ENCODE measurements at regions not wholly inside any gene's neighbourhood (a gene's known extent, or its start where the extent isn't known, plus 50 kb on each side); places are given as distances from the start of the nearest gene placed in this dataset.

DNA sequence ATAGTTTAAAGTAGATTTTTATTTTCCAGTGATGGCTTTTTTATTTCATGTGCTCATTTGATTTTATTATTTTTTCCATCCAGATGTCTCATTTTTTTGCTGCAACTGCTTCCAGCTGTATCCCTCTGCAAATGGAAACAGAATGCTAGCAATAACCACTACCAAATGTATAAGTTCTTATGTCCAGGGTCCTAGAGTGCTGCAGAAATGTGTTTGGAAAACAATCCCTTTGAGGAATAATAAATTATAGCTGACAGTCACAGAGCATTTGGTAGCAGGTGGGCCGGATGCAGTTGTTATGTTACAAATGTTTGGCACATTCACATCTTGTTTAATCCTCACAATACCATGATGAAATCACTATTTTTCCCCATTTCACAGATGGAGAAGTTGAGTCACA lies 300.7 kb upstream of the PDGFD start:
- TF ChIP-seq, protein P1, sequence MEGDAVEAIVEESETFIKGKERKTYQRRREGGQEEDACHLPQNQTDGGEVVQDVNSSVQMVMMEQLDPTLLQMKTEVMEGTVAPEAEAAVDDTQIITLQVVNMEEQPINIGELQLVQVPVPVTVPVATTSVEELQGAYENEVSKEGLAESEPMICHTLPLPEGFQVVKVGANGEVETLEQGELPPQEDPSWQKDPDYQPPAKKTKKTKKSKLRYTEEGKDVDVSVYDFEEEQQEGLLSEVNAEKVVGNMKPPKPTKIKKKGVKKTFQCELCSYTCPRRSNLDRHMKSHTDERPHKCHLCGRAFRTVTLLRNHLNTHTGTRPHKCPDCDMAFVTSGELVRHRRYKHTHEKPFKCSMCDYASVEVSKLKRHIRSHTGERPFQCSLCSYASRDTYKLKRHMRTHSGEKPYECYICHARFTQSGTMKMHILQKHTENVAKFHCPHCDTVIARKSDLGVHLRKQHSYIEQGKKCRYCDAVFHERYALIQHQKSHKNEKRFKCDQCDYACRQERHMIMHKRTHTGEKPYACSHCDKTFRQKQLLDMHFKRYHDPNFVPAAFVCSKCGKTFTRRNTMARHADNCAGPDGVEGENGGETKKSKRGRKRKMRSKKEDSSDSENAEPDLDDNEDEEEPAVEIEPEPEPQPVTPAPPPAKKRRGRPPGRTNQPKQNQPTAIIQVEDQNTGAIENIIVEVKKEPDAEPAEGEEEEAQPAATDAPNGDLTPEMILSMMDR (IDR thresholded peaks at IDR 0.05; ENCODE audit: insufficient read depth, low read depth, low read length, missing control alignments), result no peak
- no peak overlapping the region for H3K4me3 ChIP-seq (ENCODE audit: low read length)
- DNase-seq (ENCODE audit: low read depth), result no peak

- peak; percentile 66 for DNase-seq (ENCODE audit: low read depth)
- TF ChIP-seq, protein P1 (IDR thresholded peaks at IDR 0.05; ENCODE audit: insufficient read depth, low read depth, low read length, missing control alignments), result no peak
- H3K4me3 ChIP-seq (ENCODE audit: low read length), result no peak overlapping the region
Observed at GRCh38 chr11:104462341-104462740, 298.4 kb upstream of the PDGFD start.

GRCh38 chr11:104451197-104451893 lies 287.4 kb upstream of the PDGFD start:
- peak; percentile 29 for DNase-seq (ENCODE audit: low read depth)
- TF ChIP-seq, protein P1 (IDR thresholded peaks at IDR 0.05; ENCODE audit: insufficient read depth, low read depth, low read length, missing control alignments), result no peak
- no peak overlapping the region for H3K4me3 ChIP-seq (ENCODE audit: low read length)

DNA sequence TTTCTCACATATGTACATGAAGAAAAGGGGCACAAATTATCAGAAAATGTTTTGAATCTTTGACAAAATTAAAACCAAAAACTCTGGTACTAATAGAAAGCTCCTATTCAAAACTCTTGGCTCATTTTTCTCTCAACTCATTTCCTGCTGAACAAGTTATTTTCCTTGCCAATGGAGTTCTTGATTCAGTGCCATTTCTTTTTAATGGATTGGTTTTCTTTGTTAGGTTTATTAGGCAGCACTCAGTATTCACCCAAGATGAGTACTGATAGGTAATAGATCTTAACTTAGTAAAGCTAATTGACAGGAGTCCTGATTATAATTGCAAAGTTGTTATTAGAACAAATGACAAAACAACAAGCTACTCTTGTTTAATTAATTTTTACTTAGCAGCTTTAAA lies 279.4 kb upstream of the PDGFD start:
- DNase-seq (ENCODE audit: low read depth), result peak; percentile 43
- H3K4me3 ChIP-seq (ENCODE audit: low read length), result no peak overlapping the region
- TF ChIP-seq, protein P1 (IDR thresholded peaks at IDR 0.05; ENCODE audit: insufficient read depth, low read depth, low read length, missing control alignments), result no peak

DNA sequence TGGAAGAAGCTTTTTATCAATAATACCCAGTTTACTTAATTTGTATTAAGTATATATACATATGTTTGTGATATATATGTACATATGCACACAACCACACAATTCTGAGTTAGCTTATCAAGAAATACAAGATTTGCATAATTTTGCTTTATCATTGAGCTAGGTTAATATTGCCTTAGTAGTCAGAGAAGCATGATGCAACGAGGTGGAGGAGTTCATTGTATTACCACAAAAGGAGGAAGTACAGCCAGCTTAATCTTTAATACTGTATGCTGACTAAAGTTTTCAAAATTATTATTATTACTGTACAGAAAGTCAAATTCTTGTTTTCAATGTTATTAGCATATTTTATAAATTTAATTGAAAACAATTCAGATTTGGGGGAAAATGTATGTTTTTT lies 278.4 kb upstream of the PDGFD start:
- peak; percentile 78 for DNase-seq (ENCODE audit: low read depth)
- TF ChIP-seq, protein P1 (IDR thresholded peaks at IDR 0.05; ENCODE audit: insufficient read depth, low read depth, low read length, missing control alignments), result no peak
- no peak overlapping the region for H3K4me3 ChIP-seq (ENCODE audit: low read length)

DNA sequence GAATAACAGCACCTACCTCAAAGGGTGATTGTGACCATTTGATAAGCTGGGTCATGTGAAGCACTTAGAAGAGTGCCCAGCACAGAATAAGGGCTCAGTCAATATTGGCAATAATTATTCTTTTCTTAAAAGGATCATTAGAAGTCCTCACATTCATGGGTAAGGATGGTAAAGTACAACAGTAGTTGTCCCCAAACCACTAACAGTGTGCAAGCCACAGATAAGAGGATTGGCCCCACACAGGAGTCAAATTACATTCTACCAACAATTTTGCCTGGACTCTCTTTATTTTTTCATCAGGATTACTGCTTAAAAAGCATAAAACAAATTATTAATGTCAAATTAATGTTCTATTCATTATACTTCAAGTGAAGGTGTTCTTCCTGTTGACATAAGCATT lies 271.5 kb upstream of the PDGFD start:
- TF ChIP-seq, protein P1 (IDR thresholded peaks at IDR 0.05; ENCODE audit: insufficient read depth, low read depth, low read length, missing control alignments), result no peak
- no peak overlapping the region for H3K4me3 ChIP-seq (ENCODE audit: low read length)
- DNase-seq (ENCODE audit: low read depth), result no peak

- H3K4me3 ChIP-seq (ENCODE audit: low read length), result no peak overlapping the region
- no peak for DNase-seq (ENCODE audit: low read depth)
- TF ChIP-seq, protein P1 (IDR thresholded peaks at IDR 0.05; ENCODE audit: insufficient read depth, low read depth, low read length, missing control alignments), result no peak
Observed at GRCh38 chr11:104433751-104434150, 269.8 kb upstream of the PDGFD start.
